Activated CD4-positive, alpha-beta T cell treated with anti-CD3 and anti-CD28 coated beads, Interleukin-2, Interleukin-4, amounts not matched to agents 100 ng/mL and 50 ng/mL, durations not matched to agents 16 hours and 8 hours (primary cell): ENCODE measurements at regions not wholly inside any gene's neighbourhood (a gene's known extent, or its start where the extent isn't known, plus 50 kb on each side); places are given as distances from the start of the nearest gene placed in this dataset.

ENCODE experiments used
- DNase-seq: peaks from one replicate; pipeline ENCODE4 v3.0.0-alpha.2; 2020; ENCODE audit warnings: low spot score

DNA sequence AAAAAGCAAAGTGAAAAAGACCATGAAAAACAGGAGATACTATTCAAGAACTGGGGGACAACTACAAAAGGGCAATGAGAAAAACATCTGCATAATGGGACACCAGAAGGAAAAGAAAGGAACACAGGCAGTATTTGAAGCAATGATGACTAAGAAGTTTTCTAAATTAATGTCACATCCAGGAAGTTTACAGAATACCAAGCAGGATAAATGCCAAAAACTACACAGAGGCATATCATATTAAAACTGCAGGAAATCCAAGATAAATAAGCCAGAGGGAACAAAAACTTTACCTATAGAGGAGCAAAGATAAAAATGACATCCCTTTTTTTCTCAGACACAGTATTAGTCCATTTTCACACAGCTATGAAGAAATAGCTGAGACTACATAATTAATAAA, 193.0 kb downstream of the ERMARD start:
- DNase-seq: no peak

DNA sequence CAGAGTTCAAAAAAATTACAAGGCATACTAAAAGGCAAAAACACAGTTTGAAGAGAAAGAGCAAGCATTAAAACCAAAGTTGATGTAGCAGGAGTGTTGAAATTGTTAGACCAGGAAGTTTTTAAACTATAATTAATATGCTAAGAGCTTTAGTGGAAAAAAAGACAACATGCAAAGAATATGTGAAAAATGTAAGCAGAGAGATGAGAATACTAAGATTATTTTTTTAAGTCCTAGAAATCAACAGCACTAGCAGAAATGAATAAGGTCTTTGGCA, 192.6 kb downstream of the ERMARD start:
- no peak for DNase-seq

DNA sequence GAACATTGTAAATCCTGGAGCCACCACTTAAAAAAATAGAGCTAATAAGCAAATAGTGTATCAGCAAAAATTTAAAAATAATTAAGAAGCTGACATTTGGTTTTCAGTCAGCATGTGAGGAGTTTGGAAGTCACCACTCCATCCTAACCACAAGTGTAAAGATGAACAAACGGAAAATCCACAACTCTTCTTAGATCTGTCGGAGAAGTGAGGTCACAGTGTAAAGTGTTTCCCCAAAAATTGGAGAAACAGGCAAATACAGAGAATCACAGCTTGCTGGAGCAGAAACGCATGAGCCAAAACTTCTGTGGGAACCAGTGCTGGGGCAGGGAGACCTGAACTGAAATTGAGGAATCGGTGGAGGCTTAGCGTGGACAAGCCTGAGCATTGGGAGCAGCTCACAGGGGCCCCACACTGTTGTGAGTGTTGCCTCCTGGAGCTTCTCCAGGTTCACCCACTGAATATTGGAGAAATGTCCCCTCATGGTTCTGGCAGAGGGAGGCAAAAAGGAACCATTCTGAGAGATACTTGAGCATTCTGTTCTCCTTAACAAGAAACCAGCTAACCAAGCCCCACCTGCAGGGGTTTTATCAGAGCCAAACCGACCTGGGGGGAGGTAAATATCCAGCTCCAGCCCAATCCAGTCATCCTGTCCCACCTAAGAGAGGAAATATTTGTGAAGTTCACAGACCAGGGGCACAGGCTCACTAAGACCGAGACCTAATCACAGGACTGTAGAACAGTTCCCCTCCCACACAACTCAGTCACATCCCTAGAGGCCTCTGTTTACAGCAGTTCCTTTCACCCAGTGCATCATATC, 192.0 kb downstream of the ERMARD start:
- DNase-seq: no peak

DNA sequence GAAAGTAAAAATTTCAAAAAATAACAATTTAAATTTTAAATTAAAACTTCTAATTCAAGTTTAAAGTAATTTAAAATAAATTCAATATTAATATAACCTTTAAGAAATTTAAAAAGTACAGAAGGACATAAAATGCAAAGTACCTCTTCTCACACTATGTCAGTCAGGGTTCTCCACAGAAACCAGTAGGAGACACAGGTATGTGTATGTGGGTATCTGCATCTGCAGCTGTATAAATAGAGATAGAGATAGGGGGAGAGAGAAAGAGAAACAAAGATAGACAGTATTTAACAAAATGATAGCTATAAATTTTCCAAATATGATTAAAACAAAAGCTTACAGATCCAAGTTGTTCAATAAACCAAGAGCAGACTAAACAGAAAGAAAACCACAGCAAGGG, 190.8 kb downstream of the ERMARD start:
- no peak for DNase-seq

DNA sequence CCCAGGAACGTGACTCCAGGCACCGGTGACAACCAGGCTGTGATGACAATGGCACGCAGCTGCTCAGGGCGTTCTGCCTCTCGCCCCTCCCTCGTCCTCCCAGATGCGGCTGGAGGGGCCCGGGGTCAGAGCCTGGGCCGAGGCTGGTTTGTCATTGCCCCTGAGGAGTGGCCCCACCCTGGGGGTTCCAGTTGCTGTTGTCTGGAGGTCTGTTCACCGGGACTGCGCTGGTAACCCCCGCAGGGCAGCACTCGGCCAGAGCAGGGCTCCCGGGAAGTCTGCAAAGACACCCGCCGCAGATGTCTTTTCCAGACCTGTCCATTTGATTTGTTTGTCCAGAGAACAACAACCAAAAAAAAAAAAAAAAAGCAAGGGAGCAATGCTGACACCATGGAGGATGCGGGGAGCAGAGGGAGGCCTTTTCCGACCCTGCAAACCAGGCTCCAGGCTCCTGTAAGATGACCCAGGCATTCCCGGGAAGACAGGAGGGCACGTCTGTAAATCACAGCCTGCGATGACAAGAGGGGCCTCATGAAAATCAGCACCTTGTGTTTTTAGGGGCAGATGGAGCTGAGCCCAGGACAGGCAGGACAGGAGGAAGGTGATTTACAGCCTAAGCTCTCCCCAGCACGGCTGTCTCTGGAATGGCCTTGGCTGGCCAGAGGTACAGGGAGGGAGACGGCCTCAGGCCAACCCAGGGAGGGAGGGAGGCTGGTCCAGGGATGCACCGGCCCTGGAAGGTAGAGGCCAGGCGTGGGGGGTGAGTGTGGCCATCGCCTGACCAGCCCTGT, 189.3 kb downstream of the ERMARD start:
- no peak for DNase-seq

DNA sequence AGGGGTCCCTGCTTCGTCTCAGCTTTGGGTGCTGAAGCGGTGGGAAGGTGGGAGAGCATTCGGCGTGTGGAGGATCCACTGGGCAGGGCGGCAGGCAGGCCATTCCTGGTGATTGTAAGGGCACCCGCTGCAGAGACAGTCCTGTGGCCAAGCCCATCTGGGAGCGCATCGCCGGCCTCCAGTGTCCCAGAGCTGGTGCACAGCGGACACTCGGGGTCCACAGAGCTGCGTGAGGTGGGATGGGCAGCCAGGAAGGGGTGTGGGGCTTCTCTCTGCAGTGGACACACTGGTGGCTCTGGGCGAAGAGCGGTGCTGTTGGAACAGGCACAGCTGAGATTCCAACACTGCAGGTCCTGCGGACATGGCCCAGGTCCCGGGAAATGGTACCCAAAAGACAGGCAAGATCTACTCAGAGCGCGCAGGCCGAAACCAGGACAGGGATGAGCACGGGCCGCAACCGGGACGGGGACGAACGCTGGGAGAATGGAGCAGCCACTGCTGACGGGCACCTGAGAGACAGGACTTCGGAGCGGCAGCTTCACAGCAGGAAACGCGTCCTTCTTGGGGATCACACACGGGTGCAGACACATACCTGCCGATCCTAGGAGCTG, 188.2 kb downstream of the ERMARD start:
- DNase-seq: no peak

DNA sequence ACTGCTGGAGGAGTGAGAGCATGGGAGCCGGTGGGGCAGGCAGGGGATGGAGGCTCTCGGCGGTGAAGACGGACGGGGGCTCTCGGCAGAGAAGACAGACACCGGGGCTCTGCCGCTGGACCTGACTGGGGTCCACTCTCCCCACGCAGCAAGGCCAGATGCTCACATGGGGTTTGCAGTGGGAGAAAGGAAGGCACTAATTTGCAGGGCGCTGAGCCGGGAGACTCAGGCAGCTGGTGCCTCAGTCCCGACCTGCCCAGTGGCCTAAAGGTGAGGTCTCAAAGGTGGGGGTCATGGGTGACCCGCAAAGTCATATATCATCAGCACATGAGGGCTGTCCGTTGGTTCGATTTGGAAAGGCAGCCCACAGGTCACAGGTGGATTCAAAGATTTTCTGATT, 187.3 kb downstream of the ERMARD start:
- no peak for DNase-seq

DNA sequence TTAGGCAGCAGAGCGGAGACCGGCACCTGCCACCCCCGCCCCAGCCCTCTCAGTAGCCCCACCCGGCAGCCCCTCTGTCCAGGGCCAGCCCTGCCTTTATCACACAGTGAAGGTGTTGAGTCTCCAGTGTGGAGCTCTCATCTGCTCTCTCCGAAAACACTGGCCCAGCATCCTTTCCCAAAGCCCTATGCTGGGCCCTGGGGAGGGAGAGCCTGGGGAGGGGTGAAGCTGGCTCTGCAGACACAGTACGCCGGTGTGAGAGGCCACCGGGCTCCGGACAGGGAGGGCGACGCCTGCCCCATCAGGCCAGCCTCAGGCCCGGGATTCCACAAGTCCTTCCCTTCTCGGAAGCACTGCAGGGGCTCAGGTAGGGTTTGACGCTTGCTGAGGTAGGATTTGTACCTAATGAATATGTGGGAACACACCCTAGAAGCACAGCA, 186.9 kb downstream of the ERMARD start:
- DNase-seq: no peak

DNA sequence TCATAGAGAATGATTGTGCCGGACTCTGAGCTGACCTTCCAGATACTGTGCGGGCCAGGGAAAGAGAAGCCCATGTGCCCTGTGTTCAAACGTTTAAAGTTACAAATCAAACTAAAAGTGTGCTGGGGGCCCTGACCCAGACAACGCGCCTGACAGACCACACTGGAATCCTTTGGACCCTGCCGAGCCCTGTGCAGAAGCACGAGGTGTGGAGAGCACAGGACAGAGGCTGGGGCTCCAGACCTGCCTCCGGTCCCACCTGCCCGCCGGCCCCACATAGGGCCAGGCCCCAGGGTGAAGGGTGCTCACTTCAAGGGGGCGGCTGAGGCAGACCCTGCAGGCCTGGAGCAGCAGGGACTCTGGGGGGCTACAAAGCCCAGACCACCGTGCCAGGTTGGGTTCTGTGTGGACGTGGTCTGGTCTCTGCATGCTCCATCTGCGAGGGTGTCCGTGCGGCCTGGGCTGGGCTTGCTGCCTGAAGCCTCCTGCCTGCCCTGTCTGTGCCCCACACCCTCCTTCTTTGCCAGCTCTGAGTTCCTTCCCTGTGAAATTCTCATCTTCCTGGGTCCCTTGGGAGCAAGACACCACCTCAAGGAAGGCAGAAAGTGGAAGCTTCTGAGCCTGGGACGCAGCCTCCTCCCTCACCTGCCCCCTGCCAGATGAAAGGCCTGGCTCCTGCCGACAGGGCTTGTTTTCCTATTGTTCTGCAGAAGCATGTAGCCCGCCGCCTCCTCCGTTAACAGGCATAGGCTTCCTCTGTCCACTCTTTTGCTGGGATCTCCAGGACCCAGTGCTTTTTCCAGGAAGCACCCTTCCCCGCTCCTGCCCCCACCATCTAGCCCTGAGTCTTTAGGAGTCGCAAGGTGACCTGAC, 186.2 kb downstream of the ERMARD start:
- no peak for DNase-seq

DNA sequence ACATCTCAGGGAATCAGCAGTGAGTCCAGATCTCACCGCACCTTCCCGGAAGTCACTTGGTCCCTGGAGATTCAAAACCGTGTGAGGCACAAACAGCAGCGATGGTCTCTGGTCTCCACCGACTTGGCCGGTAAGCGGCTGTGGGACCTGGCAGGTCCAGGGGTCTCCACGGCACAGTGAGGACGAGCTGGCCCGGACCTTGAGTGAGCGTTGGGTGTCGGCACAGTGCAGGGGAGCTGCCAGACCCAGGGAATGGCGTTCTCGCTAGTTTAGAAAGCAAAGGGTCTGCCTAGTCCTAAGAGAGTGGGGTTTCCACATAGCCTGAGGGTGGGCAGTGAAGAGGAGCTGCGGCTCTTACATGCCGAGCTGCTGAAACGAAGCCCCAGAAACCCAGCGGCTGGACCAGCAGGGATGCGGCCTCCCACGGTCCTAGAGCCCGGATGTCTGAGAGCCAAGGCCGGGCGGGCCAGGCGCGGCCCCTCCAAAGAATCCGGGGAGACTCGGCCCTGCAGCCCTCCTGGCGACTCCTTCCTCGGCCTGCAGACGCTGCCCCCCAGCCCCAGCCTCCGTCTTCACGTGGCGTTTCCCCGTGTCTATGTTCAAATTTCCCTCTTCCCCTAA, 185.0 kb downstream of the ERMARD start:
- DNase-seq: no peak

DNA sequence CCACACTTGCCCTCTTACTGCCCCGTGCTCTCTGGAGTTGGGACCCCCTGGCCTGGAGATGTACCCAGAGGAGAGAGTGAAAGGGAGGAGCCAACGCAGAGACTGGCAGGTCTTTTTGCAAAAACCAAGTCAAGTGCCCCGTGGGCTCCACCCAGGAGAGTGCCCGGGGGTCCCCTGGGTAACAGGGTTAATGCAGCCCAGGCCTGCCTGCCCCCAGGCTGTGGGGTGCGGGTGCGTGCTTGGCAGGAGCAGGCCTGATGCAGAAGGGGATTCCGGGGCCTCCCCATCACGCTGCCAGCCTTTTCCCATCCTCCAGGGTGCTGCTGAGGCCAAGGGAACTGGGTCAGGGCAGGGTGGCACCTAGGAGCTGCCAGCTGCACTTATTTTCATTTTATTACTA, 184.4 kb downstream of the ERMARD start:
- DNase-seq: no peak

DNA sequence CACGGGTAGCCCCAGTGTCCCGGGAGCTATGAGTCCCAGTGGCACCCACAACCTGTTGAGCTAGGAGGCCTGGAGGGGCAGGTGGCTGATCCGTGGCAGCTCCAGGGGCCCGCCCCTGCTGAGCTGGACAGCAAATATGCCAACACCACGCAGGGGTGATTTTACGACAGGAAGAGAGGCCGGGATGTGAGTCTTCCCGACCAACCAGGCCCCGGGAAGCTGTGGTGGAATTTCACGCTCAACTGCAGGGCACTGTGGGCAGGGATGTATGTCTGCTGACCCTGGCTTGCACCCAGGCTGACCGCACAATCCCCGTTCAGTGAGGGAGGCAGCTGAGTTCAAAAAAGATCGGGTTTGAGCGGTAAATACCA, 183.9 kb downstream of the ERMARD start:
- DNase-seq: no peak

DNA sequence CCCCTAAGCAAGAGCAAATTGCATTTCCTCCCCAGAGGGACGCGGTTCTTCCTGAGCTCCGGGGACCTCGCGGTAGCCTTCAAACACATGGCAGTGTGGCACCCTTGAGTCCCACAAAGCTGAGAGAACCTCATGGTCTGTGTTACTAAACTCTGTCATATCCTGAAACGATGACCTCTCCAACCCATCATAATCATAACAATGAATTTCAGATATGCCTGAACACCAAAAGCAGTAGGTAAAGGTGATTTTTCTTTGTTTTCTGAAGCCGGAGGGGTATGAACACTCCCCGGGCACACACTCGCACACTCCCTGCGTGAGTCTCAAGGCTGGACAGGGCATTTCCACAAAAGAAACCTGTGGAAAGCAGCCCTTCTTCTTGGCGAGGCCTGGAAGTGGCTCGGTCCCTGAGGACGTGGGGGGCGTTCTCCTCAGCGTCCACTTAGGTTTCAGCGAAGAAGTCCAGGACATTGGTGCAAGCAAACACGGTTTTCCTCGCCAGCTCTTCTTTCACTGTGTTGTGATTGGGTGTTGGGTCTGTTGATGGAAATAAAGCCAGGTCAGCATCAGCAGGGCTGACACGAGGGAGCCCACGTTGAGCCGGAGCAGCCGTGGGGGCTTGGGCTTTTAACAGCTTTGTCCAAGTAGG, 183.4 kb downstream of the ERMARD start:
- DNase-seq: no peak

DNA sequence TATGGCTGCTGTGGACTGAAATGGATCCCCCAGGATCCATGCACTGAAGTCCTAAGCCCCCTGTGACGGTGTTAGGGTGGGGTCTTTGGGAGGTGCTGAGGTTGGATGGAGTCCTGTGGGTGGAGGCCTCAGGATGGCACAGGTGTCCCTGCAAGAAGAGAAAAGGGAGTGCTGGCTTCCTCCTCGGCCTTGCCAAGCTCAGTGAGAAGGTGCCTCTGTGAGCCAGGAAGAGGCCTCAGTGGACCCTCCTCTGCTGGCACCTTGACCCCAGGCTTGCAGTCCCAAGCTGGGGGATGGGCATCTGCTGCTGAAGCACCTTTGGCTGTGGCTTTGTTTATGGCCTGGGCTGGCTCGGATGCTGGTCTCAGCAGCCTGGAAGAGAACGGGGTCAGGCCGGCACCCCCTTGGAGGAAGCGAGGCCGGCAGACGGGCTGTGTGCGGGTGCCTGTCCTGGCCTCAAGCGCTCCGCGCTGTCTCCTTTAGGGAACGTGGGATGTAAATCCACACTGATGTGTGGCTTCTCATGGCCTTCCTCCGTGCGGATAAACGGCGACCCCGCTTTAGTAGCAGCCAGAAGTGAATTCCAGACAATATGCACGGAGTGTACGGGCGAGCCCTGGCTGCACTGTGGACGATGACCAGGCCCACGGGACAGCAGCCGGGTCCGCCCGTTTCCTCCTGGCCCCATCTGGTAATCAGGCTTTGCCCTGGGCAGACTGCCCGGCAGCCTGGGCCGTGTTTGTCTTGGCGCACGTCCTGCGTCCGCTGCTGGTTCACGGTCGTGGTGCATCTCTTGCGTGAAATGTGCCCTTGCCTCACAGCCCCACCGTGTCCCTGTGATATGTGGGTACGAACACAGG, 182.6 kb downstream of the ERMARD start:
- no peak for DNase-seq

DNA sequence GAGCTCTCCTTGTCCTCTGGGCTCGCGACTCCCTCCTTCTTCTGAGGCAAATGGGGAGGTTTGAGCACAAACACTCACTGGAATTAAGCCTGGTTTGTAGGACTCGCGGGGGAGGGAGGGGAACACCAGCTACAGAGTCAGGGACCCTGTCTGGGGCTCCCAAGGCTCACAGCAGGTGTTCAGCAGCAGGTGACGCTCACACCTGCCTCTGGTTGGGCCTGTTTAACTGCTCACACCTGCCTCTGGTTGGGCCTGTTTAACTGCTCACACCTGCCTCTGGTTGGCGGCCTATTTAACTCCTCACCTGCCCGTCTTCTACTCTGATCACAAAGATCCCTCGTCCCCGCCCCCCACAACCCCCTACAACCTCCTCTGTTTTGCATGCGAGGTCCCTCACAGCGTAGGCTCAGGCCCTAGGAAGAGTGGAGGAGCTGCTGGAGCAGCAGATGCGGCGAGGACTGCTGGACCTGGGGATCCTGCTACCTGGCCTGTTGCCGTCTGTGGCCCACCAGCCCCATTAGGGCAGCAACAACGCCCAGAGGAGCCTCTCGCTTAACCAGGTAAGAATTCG, 181.9 kb downstream of the ERMARD start:
- no peak for DNase-seq

DNA sequence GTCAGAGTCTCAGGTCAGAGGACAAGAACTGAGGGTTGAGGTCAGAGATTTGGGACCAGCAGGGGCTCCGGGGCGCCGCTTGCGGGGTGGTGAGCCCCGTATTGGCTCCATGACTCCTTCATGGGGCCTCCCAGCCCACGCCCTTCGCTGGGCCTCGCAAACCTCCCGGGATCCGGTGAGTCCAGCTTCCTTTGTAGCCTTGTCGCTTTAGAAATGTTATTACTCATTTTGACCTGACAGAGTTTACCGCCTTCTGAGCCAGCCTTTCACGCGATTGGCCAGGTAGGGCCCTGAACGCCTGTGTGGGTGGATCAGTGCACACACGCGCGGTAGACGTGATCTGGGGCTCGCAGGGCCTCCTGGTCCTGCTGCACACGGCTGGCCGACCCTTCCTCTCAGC, 181.1 kb downstream of the ERMARD start:
- DNase-seq: no peak

DNA sequence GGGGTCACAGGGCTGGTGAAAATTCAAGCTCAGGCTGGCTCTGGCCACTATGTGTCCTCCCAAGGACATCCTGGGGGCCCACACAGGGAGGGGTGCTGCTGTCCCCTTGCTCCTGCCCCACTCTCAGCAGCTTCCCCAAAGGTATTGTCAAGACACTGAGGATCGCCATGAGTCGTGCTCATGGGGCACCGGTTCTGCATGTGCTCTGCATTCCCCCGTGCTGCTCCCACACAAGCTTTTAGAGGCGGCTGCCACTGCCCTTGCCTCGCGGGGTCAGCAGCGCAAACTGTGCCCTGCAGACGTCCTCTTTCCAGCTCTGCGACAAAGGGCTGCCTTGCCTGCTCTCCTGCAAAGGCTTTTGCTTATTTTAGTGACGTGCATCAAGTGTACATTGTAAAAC, 179.8 kb downstream of the ERMARD start:
- no peak for DNase-seq

DNA sequence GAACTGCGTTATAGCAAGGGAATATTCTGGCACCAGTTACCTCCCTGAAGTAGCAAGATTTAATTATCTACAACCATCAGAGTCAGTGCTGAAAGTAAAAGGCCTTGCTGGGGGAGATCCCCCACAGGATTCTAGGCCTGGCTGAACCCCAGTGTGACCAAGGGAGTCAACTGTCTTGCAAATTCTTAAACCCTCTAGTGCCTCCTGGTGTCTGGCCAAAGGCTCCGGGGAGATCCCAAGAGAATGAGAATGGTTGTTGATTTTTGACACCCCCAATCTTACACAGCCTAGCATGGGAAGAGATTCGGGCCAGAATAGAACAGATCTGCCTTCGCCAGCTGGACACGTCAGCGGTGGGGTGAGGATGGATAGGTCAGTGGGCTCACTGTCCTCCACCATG, 179.4 kb downstream of the ERMARD start:
- DNase-seq: no peak

DNA sequence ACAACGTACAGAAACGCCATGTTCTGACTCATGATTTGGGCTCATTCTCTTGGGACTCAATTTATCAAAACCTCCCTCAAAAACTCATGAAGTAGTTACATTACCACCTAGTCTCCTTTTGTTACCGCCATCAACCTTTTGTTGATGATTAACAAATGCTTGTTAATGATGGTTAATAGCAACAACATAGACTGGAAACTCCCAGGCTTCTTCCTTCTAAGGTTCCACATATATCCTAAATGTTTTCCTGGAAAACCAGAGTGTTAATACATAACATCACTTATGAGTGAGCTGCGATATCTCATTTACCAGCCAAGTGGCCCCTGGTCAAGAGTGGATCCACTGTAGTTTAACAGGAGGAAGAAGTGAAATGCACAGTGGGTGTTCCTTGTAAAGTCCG, 176.3 kb downstream of the ERMARD start:
- no peak for DNase-seq
